Omental fat pad (tissue), 3 donors: ENCODE measurements at regions not wholly inside any gene's neighbourhood (a gene's known extent, or its start where the extent isn't known, plus 50 kb on each side); places are given as distances from the start of the nearest gene placed in this dataset.

Experiments
- ATAC-seq: fragments of 150-250 bp; one replicate; pipeline ENCODE4 v1.9.1; 2016; ENCODE audit warnings: mild to moderate bottlenecking, moderate library complexity; ENCODE audit not compliant: low FRiP score
- DNase-seq: peaks from one replicate; pipeline ENCODE4 v3.0.0-alpha.2; 2019; ENCODE audit warnings: low spot score
- CTCF ChIP-seq, 3 donors: fragments of 450-650 bp; IDR thresholded peaks; one replicate each; pipeline ENCODE4 v1.5.1; 2016 to 2017; ENCODE audit warnings: antibody characterized with exemption in 3 of 3, mild to moderate bottlenecking in 3 of 3, moderate library complexity in 2 of 3

GRCh38 chr3:152097770-152098169 lies 171.0 kb upstream of the MBNL1 start:
- DNase-seq (no peak), ATAC-seq (no peak)
- no peak for TF ChIP-seq CTCF (IDR thresholded peaks at IDR 0.05)

- DNase-seq (no peak), ATAC-seq (no peak)
- no peak for TF ChIP-seq CTCF (IDR thresholded peaks at IDR 0.05)
Observed at GRCh38 chr3:152100491-152101132, 168.1 kb upstream of the MBNL1 start.

GRCh38 chr3:152102410-152102809 lies 166.3 kb upstream of the MBNL1 start:
- TF ChIP-seq CTCF (IDR thresholded peaks at IDR 0.05), result no peak
- no peak for ATAC-seq

GRCh38 chr3:152103257-152103656 lies 165.5 kb upstream of the MBNL1 start:
- TF ChIP-seq CTCF (IDR thresholded peaks at IDR 0.05), result no peak
- ATAC-seq, result no peak
- no peak for DNase-seq

More at GRCh38 chr3:152102410-152102809, 166.3 kb upstream of the MBNL1 start:
- DNase-seq, result no peak

GRCh38 chr3:152104847-152105415 lies 163.8 kb upstream of the MBNL1 start:
- DNase-seq (no peak), ATAC-seq (no peak)
- TF ChIP-seq CTCF (IDR thresholded peaks at IDR 0.05), result no peak

GRCh38 chr3:152105446-152105845 lies 163.3 kb upstream of the MBNL1 start:
- ATAC-seq (no peak), DNase-seq (no peak)
- TF ChIP-seq CTCF (IDR thresholded peaks at IDR 0.05), result no peak

GRCh38 chr3:152109038-152109437 lies 159.7 kb upstream of the MBNL1 start:
- DNase-seq (no peak), ATAC-seq (no peak)
- TF ChIP-seq CTCF (IDR thresholded peaks at IDR 0.05), result no peak
